BJ (cell line): ENCODE measurements at regions not wholly inside any gene's neighbourhood (a gene's known extent, or its start where the extent isn't known, plus 50 kb on each side); places are given as distances from the start of the nearest gene placed in this dataset.

Experiments
- CTCF ChIA-PET: fragments of 350-600 bp; formaldehyde crosslinking; extraction: SDS; loops from one replicate; lab custom pipeline; 2021; ENCODE audit warnings: antibody characterized with exemption, inconsistent platforms; lab: Yijun Ruan, JAX
- POLR2A ChIA-PET: fragments of 300-600 bp; sonication (Branson Sonifier 250); formaldehyde crosslinking; extraction: SDS; loops from one replicate; lab custom pipeline; 2021; ENCODE audit warnings: antibody characterized with exemption; lab: Charles Lee
- DNase-seq: peaks from one replicate; pipeline ENCODE4 v3.0.0-alpha.2; 2011; ENCODE audit warnings: low read depth
- H3K27me3 ChIP-seq: 2 replicates; pipeline ENCODE4 v1.6.0; 2011; ENCODE audit warnings: low read length; ENCODE audit not compliant: control insufficient read depth, insufficient read depth
- H3K36me3 ChIP-seq: 2 replicates; pipeline ENCODE4 v1.5.1; 2011; ENCODE audit warnings: low read length; ENCODE audit not compliant: control insufficient read depth, insufficient read depth
- H3K4me3 ChIP-seq: 2 replicates; pipeline ENCODE4 v1.5.1; 2011; ENCODE audit warnings: low read depth, mild to moderate bottlenecking, control low read depth, low read length
- TF ChIP-seq, protein P1 (sequence below): IDR thresholded peaks from 2 replicates; pipeline ENCODE4 v1.5.1; 2011; ENCODE audit warnings: low read depth, mild to moderate bottlenecking, control low read depth, inconsistent platforms, low read length, moderate library complexity; ENCODE audit not compliant: insufficient read depth

DNA sequence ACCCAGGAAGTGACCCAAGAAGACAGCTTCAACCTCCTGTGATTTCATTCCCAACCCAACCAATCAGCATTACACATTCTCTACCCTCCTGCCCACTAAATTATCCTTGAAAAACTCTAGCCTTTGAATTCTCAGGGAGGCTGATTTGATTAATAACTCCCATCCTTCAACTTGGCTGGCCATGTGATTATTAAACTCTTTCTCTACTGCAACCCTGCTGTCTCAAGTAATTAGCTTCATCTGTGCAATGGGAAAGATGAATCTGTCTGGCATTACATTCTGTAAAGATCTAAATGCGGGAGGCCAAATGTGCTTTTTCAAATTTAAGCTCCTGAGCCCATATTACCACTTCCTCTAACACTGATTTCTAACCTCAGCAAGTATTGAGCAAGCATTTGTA lies 95.9 kb upstream of the STT3B start:
- no peak overlapping the region for H3K4me3 ChIP-seq
- DNase-seq = no peak
- no peaks in the 10 kb centered on the region for H3K27me3 ChIP-seq
- ChIA-PET POLR2A (no interaction called here), CTCF (no interaction called here)
- TF ChIP-seq, protein P1, sequence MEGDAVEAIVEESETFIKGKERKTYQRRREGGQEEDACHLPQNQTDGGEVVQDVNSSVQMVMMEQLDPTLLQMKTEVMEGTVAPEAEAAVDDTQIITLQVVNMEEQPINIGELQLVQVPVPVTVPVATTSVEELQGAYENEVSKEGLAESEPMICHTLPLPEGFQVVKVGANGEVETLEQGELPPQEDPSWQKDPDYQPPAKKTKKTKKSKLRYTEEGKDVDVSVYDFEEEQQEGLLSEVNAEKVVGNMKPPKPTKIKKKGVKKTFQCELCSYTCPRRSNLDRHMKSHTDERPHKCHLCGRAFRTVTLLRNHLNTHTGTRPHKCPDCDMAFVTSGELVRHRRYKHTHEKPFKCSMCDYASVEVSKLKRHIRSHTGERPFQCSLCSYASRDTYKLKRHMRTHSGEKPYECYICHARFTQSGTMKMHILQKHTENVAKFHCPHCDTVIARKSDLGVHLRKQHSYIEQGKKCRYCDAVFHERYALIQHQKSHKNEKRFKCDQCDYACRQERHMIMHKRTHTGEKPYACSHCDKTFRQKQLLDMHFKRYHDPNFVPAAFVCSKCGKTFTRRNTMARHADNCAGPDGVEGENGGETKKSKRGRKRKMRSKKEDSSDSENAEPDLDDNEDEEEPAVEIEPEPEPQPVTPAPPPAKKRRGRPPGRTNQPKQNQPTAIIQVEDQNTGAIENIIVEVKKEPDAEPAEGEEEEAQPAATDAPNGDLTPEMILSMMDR = no peak
- no peaks in the 10 kb centered on the region for H3K36me3 ChIP-seq

DNA sequence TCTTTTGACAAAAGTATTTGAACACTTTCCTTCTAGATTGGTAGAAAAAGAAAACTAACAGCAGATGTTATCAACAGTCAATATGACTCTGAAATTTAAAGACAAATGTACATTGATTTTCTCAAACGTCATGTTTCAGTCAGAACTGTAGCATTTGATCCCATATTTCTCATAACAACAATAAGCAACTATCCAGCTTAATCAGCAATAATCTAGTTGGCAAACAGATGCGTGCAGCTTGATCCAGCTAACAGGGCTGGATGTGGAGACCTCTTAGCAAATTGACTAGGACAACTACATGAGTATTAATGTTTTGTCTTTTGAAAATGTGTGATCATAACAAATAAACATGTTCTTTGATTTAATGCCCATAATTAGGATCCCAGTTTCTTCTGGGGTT lies 94.0 kb upstream of the STT3B start:
- DNase-seq = no peak
- ChIA-PET CTCF (no interaction called here), POLR2A (interaction anchor here (0.6 kb wide), 1 partner anchor 15 kb away, joined by 4 read pairs; no protein-coding TSS in a partner anchor)
- Histone ChIP-seq H3K4me3 (no peak overlapping the region), H3K36me3 (no peaks in the 10 kb centered on the region), H3K27me3 (no peaks in the 10 kb centered on the region)
- TF ChIP-seq, protein P1 = no peak

DNA sequence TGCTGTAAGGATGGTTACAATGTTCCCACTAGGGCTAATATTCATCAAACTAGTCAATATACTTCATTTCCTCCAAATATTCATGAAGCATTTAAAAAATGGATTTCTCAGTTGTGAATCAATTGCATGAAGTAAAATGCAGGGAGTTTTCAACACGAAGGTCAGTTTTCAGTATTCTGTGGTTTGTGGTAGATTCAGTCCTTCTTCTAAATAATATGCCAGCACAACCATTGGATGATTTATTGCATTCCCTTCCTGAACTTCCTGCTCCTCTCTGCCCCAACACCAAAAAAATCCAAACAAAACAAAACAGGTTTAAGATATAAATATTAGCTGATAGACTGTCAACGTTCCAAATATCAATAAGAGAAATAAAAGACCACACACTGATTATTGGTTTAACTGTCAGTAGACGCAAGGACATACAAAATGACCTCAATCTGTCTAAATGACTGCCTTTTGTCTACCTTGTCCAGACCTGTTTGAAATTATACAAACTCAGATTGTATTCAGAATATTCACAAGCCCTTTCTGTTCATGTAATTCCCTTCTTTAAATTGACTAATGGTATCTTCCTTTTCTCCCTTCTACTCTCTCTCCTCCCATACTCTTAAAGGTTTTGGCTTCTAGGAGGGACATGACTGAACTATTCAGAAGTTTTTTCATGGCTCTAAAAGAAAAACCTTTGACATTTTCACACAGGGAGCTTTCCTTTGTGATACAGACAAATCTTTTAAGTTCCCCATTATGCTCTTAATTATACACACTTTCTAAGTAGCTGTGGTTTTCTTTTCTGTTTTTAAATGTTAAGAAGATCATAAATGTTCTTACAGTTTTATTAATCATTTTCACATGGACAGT lies 92.6 kb upstream of the STT3B start:
- H3K27me3 ChIP-seq = no peaks in the 10 kb centered on the region
- no peak overlapping the region for H3K4me3 ChIP-seq
- TF ChIP-seq, protein P1 = no peak
- H3K36me3 ChIP-seq = no peaks in the 10 kb centered on the region
- no peak for DNase-seq
- POLR2A ChIA-PET = no interaction called here
- CTCF ChIA-PET = no interaction called here

DNA sequence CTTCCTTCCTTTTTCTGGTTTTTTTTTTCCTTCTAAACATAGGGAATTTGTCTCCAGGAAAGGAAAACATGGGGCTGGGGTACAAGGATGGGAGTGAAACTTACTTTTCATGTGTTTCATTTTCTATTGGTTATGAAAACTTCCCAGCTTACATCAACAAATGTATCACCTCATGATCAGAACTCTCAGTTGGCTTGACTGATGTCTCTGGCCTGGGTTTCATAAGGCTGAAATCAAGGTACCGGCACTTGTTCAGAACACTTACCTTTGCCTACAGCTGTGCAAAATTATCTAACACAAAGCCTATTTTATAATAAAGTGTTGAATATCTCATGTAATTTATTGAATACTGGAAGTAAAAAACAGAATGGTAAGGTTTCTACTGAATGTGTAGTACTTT lies 91.8 kb upstream of the STT3B start:
- no peaks in the 10 kb centered on the region for H3K36me3 ChIP-seq
- ChIA-PET POLR2A (no interaction called here), CTCF (no interaction called here)
- no peak overlapping the region for H3K4me3 ChIP-seq
- TF ChIP-seq, protein P1 = no peak
- H3K27me3 ChIP-seq = no peaks in the 10 kb centered on the region
- DNase-seq = no peak

DNA sequence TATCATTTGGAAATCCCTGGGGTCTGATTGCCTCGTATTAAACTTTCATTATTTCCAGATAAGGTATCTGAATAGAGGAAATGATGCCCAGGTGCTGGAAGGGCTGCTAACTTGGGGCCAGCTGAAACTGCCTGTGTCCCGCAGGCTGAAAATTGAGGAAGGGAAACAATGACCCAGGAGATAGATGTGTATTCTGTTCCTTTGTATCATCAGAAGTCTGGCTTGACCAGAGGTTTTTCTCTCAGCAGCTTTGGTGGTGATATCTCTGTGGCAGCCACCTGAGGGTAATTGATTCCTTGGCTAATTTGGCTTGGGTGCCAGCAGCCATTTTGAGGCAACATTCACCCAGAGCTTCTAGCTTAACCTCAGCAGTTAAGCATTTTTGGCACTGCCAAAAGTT lies 90.0 kb upstream of the STT3B start:
- Histone ChIP-seq H3K27me3 (no peaks in the 10 kb centered on the region), H3K36me3 (no peaks in the 10 kb centered on the region), H3K4me3 (no peak overlapping the region)
- ChIA-PET POLR2A (no interaction called here), CTCF (no interaction called here)
- DNase-seq = no peak
- TF ChIP-seq, protein P1 = no peak
